HG02623 (cell line): ENCODE measurements at regions not wholly inside any gene's neighbourhood (a gene's known extent, or its start where the extent isn't known, plus 50 kb on each side); places are given as distances from the start of the nearest gene placed in this dataset.

Experiments
- ATAC-seq: cut with Tn5 transposase; IDR thresholded peaks from one replicate; pipeline ENCODE4 v1.9.1; 2021; ENCODE audit warnings: moderate library complexity; ENCODE audit not compliant: unreplicated experiment

- no peak for ATAC-seq
Measured at GRCh38 chr5:96045888-96046287, 84.2 kb upstream of the ELL2 start.

DNA sequence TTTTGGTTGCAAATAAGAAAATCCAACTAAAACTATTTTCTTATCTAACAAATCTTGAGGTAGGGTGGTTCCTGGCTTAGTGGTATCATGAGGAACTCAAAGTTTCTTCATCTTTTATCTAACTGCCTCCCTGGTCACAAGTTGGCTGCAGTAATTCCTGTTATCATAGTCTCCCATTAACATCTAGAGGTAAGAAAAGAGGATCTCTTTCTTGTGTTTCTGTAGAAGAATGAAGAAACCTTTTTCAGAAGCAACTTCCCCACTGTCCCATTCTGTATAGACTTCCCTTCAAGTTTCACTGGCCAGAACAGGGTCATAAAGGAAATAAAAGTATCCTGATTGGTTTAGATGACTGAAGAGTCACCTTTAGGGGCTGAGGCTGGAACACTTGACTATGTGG lies 81.8 kb upstream of the ELL2 start:
- ATAC-seq, result no peak

- ATAC-seq, result no peak
Measured at GRCh38 chr5:96037128-96037527, 75.5 kb upstream of the ELL2 start.

DNA sequence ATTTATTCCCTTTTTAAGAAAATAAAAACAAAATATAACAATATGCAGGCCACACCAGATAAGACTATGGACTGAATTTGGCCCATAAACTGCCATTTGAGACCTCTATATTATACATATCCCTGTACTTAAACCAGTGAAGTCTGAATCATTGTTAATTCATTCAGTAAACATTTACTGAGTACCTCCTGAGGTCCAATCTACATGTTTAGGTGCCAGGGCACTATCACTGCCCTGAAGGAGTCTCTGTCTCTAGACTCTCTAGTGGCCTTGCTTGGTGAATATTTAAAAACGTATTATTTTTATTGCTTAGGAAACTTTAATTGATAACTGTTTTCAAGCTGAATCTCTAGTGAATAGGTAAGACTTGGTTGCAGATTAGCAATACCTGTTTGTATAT lies 74.7 kb upstream of the ELL2 start:
- ATAC-seq, result no peak

GRCh38 chr5:96035796-96036195 lies 74.1 kb upstream of the ELL2 start:
- ATAC-seq, result no peak

GRCh38 chr5:96033116-96033515 lies 71.5 kb upstream of the ELL2 start:
- no peak for ATAC-seq

DNA sequence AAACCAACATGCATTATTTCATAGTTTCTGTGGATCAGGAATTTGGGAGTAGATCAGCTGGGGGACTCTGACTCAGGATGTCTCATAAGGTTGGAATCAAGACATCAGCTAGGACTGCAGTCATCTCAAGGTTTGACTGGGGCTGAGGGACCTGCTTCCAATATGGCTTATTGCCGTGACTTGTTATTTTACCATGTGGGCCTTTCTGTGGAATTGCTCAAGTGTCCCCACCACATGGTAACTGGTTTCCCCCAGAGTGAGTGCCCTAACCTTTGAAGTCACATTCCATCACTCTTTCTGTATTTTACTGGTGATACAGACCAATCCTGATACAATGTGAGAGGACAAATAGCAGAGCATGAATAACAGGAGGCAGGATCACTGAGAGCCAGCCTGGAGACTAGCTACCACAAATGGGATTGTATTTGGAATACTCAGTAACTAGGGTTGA lies 70.2 kb upstream of the ELL2 start:
- ATAC-seq, result no peak

- ATAC-seq, result no peak
Measured at GRCh38 chr5:96031180-96031579, 69.5 kb upstream of the ELL2 start.

- no peak for ATAC-seq
Measured at GRCh38 chr5:96026406-96027041, 64.9 kb upstream of the ELL2 start.

- no peak for ATAC-seq
Measured at GRCh38 chr5:96024683-96025475, 63.2 kb upstream of the ELL2 start.

DNA sequence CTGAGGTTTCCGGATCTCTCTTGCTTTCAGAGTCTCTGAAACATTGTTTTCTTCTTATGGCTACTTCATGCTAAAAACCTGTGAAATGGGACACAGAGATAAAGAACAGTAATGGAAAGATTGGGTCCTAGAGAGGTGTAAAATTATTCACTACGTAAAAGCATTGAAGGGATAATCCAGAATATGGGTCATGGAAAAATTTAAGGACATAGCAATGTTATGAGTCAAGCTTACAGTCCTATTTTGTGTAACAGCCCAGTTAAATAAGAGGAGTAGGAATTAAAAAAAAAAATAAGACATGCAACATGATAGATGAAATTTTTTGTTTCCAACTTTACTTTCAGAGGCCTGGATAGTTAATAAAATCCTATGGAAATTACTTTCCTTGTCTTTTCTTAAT lies 61.9 kb upstream of the ELL2 start:
- ATAC-seq, result no peak

DNA sequence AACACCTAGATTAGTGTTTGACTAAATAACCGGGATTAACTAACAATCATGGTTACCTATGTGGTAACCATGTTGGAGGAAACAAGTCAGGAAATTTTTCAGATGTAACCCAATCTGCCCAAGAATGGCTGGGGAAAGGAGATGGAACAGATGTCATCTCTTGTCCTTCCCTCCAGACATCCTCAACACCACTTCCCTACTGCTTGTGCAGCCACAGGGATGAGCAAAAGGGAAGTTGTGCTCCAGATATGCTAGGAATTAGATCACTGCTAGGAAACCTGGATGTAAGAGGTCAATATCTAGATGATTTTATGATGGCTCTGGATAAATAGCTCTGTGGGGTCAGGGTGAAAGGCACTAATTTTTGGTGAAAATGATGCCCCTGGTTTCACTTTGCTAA lies 61.3 kb upstream of the ELL2 start:
- no peak for ATAC-seq

DNA sequence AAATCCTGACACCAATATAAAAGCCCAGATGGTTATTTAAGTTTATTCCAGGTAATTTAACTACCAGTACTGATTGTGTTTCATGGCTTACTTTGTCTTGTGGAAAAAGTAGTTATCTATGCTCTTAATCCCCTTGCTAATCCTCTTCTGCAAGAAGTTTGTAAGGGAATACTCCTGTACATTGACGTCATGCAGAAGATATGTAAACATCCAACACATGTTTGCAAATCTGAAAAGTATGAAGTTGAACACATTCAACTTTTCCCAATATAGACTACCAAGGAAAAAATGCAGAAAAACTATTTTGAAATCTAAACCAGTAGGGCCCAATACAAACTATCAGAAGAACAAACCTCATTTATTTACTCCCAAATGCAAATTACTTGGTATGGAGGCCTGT lies 56.3 kb upstream of the ELL2 start:
- no peak for ATAC-seq

DNA sequence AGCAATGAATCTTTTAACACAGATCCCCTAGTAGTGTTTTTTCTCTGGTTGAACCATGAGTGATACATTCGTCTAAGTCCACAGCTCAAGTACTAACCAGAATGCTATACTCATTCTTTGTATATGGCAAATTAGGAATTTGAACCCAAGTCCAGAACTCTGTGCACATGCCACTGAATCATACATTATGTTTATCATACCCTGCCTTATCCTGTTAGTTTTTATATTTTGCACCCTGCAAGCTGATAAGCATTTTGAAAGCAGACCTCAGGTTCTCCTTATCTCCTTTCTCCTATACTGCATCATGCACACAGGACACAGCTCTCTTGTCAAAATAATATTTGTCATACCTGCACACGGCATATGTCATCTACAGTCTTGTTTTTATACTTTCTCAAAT lies 54.6 kb upstream of the ELL2 start:
- no peak for ATAC-seq

DNA sequence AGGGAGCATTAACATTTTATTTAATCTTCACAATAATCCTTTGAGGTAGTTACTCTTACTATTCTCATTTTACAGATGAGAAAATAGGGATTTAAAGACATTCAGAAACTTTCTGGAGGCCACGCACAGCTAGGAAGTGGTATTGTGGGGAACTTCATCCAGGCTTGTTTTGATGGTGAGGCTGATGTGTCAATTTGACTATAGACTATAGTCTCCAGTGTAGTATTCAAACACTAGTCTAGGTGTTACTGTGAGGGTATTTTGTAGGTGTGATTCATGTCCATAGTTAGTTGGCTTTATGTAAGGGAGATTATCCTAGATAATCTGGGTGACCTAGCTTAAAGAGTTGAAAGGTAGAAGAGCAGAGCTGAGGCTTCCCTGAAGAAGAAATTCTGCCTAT lies 54.1 kb upstream of the ELL2 start:
- no peak for ATAC-seq

DNA sequence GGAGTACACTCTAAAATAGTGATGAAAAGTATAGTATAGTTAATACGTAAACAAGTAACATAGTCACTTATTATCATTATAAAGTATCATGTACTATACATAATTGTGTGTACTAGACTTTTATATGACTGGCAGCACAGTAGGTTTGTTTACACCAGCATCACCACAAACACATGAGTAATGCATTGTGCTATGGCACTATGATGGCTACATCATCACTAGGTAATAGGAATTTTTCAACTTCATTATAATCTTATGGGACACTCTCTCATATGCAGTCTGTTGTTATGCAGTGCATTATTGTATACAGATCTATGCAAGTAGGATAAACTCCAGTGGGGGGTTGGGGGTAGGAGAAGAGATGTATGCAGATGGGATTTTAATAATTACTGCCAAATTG lies 52.7 kb upstream of the ELL2 start:
- no peak for ATAC-seq

GRCh38 chr5:96013254-96013653 lies 51.6 kb upstream of the ELL2 start:
- ATAC-seq, result no peak

DNA sequence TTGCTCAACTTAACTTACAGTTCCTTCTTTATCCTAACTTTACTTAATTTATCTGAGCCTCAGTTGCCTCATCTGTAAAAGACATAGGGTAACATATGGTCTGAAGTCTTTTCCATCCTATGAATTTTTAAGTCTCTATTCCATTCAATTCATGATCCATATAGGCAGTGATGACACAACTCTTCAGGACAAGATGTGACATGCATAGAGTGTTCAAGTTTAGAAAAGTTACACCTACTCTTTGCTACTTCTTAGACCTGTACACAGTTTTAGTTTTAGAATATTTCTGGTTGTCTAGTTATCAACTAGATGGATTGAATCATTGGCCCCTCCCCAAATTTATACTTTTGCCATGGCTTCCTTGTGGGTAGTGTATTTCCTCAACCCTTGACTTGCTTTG lies 50.7 kb upstream of the ELL2 start:
- no peak for ATAC-seq
